Mesothelial cell of epicardium (in vitro differentiated cells): ENCODE measurements at regions not wholly inside any gene's neighbourhood (a gene's known extent, or its start where the extent isn't known, plus 50 kb on each side); places are given as distances from the start of the nearest gene placed in this dataset.

ENCODE experiments used
- DNase-seq, 2 experiments: peaks; one replicate each; pipeline ENCODE4 v3.0.0; 2021; ENCODE audit warnings: low spot score in 2 of 2; ENCODE audit not compliant: unreplicated experiment in 2 of 2
- H3K27ac Mint-ChIP-seq: 2 replicates; pipeline ENCODE4 v1.8.0; 2021; ENCODE audit warnings: mixed read lengths
- H3K27me3 Mint-ChIP-seq: 2 replicates; pipeline ENCODE4 v1.8.0; 2021; ENCODE audit warnings: low read depth, mixed read lengths
- H3K36me3 Mint-ChIP-seq: 2 replicates; pipeline ENCODE4 v1.8.0; 2021; ENCODE audit warnings: mixed read lengths
- H3K4me1 Mint-ChIP-seq: 2 replicates; pipeline ENCODE4 v1.8.0; 2021; ENCODE audit warnings: mixed read lengths
- H3K4me3 Mint-ChIP-seq: 2 replicates; pipeline ENCODE4 v1.8.0; 2021; ENCODE audit warnings: mild to moderate bottlenecking, moderate library complexity, mixed read lengths
- H3K9me3 Mint-ChIP-seq: 2 replicates; pipeline ENCODE4 v1.8.0; 2021; ENCODE audit warnings: mixed read lengths
- CTCF ChIP-seq: fragments of 200-600 bp; sonication (generic); IDR thresholded peaks from one replicate; pipeline ENCODE4 v1.5.0; 2021; ENCODE audit warnings: antibody characterized with exemption; ENCODE audit not compliant: unreplicated experiment

- peaks cover 5% of the 10 kb centered on the region for H3K9me3 Mint-ChIP-seq
- peak overlapping the region; percentile 98 for H3K27ac Mint-ChIP-seq
- peak overlapping the region; percentile 77 for H3K4me3 Mint-ChIP-seq
- no peak for TF ChIP-seq CTCF
- DNase-seq, result peak in 1 of 2 experiments; percentile 64
- H3K27me3 Mint-ChIP-seq, result no peaks in the 10 kb centered on the region
- H3K4me1 Mint-ChIP-seq, result peaks cover 75% of the 10 kb centered on the region
- no peaks in the 10 kb centered on the region for H3K36me3 Mint-ChIP-seq
Observed at GRCh38 chr18:22347606-22348511, 69.9 kb downstream of the CTAGE1 start.

GRCh38 chr18:22346953-22347605 is 70.6 kb downstream of the CTAGE1 start:
- peaks cover 80% of the 10 kb centered on the region for H3K4me1 Mint-ChIP-seq
- DNase-seq, result no peak
- peak overlapping the region; percentile 77 for H3K4me3 Mint-ChIP-seq
- no peaks in the 10 kb centered on the region for H3K9me3 Mint-ChIP-seq
- H3K36me3 Mint-ChIP-seq, result no peaks in the 10 kb centered on the region
- no peak for TF ChIP-seq CTCF
- peak overlapping the region; percentile 98 for H3K27ac Mint-ChIP-seq
- no peaks in the 10 kb centered on the region for H3K27me3 Mint-ChIP-seq

- Mint-ChIP-seq H3K9me3 (no peaks in the 10 kb centered on the region), H3K36me3 (no peaks in the 10 kb centered on the region), H3K27ac (peak overlapping the region; percentile 98), H3K27me3 (no peaks in the 10 kb centered on the region), H3K4me3 (peak overlapping the region; percentile 77), H3K4me1 (peaks cover 83% of the 10 kb centered on the region)
- no peak for TF ChIP-seq CTCF
- DNase-seq, result no peak
Observed at GRCh38 chr18:22346401-22346952, 71.2 kb downstream of the CTAGE1 start.

GRCh38 chr18:22345718-22346117 is 72.0 kb downstream of the CTAGE1 start:
- DNase-seq, result no peak
- no peaks in the 10 kb centered on the region for H3K27me3 Mint-ChIP-seq
- no peaks in the 10 kb centered on the region for H3K9me3 Mint-ChIP-seq
- peaks cover 87% of the 10 kb centered on the region for H3K4me1 Mint-ChIP-seq
- TF ChIP-seq CTCF, result no peak
- H3K36me3 Mint-ChIP-seq, result no peaks in the 10 kb centered on the region
- H3K4me3 Mint-ChIP-seq, result no peak overlapping the region
- peak overlapping the region; percentile 98 for H3K27ac Mint-ChIP-seq

DNA sequence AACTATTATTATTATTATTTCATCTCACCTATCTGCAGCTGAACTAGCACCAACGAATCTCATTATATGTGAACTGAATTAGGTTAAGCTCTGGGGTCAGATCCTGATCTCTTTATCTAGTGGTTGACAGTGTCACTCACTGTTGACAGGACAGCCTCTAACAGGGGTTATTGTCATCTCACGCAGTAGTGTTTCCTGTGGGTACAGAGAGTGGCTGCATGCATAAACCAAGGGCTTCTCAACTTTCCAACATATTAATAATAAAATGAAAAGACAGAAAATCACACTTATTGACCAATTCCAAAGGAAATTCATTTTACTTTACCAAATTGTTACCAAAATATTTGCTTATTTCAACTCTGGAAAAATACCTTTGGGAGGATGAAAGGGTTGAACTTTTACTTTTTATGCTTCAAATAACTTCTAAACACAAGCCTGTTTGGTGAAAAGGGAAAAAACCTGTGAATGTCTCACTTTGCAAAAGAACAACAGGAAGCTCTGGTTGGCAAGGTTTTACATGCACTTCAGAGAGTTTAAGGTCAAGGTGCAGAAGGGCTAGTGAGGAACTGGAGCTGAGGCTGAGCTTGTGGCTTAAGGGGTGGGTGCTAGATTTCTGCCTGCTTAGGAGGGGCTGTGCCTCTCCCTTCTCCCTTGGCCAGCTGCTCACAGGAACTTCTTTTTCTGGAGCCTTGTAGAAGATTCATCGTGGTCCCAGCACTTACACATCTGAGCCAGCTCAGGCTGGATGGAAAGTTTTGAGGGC is 72.6 kb downstream of the CTAGE1 start:
- Mint-ChIP-seq H3K9me3 (no peaks in the 10 kb centered on the region), H3K27me3 (no peaks in the 10 kb centered on the region), H3K36me3 (no peaks in the 10 kb centered on the region), H3K4me1 (peaks cover 86% of the 10 kb centered on the region), H3K27ac (peak overlapping the region; percentile 98), H3K4me3 (no peak overlapping the region)
- DNase-seq, result no peak
- no peak for TF ChIP-seq CTCF
